Ishikawa (cell line): ENCODE measurements at regions not wholly inside any gene's neighbourhood (a gene's known extent, or its start where the extent isn't known, plus 50 kb on each side); places are given as distances from the start of the nearest gene placed in this dataset.

Experiments
- CEBPB ChIP-seq: IDR thresholded peaks from 2 replicates; pipeline ENCODE4 v1.6.1; 2012
- CREB1 ChIP-seq: IDR thresholded peaks from 2 replicates; pipeline ENCODE4 v1.6.1; 2012; ENCODE audit warnings: low read depth
- EP300 ChIP-seq: IDR thresholded peaks from 2 replicates; pipeline ENCODE4 v1.6.1; 2012; ENCODE audit warnings: borderline replicate concordance
- FOXM1 ChIP-seq: IDR thresholded peaks from 2 replicates; pipeline ENCODE4 v1.6.1; 2012; ENCODE audit warnings: low read depth, borderline replicate concordance
- RAD21 ChIP-seq: IDR thresholded peaks from 2 replicates; pipeline ENCODE4 v1.6.1; 2012; ENCODE audit warnings: low read depth
- REST ChIP-seq: IDR thresholded peaks from 2 replicates; pipeline ENCODE4 v1.6.1; 2012; ENCODE audit warnings: low read depth, mild to moderate bottlenecking
- TCF12 ChIP-seq: IDR thresholded peaks from 2 replicates; pipeline ENCODE4 v1.6.1; 2012; ENCODE audit warnings: low read depth
- YY1 ChIP-seq: IDR thresholded peaks from 2 replicates; pipeline ENCODE4 v1.6.1; 2012; ENCODE audit warnings: low read depth

- no peak for TF ChIP-seq EP300
- TF ChIP-seq REST, result no peak
- no peak for TF ChIP-seq YY1
- no peak for TF ChIP-seq TCF12
- no peak for TF ChIP-seq CREB1
- TF ChIP-seq RAD21, result no peak
- no peak for TF ChIP-seq CEBPB
- no peak for TF ChIP-seq FOXM1
These were observed 223.6 kb upstream of the PREP start for GRCh38 chr6:105626295-105627158.
